A673 (cell line): ENCODE measurements at regions not wholly inside any gene's neighbourhood (a gene's known extent, or its start where the extent isn't known, plus 50 kb on each side); places are given as distances from the start of the nearest gene placed in this dataset.

Experiments
- CTCF ChIP-seq: fragments of 300-800, 200-600 bp; sonication (generic); conservative IDR thresholded peaks from 2 replicates; pipeline ENCODE4 v1.5.1; 2017; ENCODE audit warnings: low read depth, mild to moderate bottlenecking, antibody characterized with exemption, low read length, moderate library complexity, mixed read lengths
- EZH2 ChIP-seq: fragments of 200-600 bp; sonication (generic); IDR thresholded peaks from 2 replicates; pipeline ENCODE4 v1.6.1; 2017; ENCODE audit warnings: borderline replicate concordance, low read depth, mild to moderate bottlenecking, mixed read lengths, antibody characterized with exemption, low read length; ENCODE audit not compliant: poor library complexity, severe bottlenecking

GRCh38 chr6:17197607-17198006 lies 83.6 kb upstream of the RBM24 start:
- TF ChIP-seq CTCF (no peak), EZH2 (no peak)
